ENCODE measurements at regions not wholly inside any gene's neighbourhood (a gene's known extent, or its start where the extent isn't known, plus 50 kb on each side); places are given as distances from the start of the nearest gene placed in this dataset.
A peak's percentile ranks its signal among the peaks of the same experiment; 100 is the strongest.

GRCh38 chr5:106730912-106731311 is 939.8 kb downstream of the EFNA5 start:
- TF ChIP-seq EZH2 (IDR thresholded peaks at IDR 0.05; ENCODE audit: low read length) (no peak), CTCF (optimal IDR thresholded peaks at IDR 0.05 in 1 of 3, IDR thresholded peaks at IDR 0.05 in 1 of 3, conservative IDR thresholded peaks at IDR 0.05 in 1 of 3; ENCODE audit: extremely low read depth in 1 of 3, insufficient read depth in 2 of 3, low read length in 3 of 3) (no peak)
- DNase-seq (ENCODE audit: low read depth, low spot score), result peak; percentile 9

GRCh38 chr5:106730506-106730905 is 940.2 kb downstream of the EFNA5 start:
- Histone ChIP-seq H3K9me3 (ENCODE audit: control insufficient read depth, low read depth, low read length) (no peaks in the 10 kb centered on the region), H3K4me3 (ENCODE audit: control insufficient read depth in 2 of 3, extremely low read depth in 1 of 3, insufficient read depth in 2 of 3, low read depth in 1 of 3, low read length in 3 of 3) (no peak overlapping the region), H4K20me1 (ENCODE audit: control insufficient read depth, extremely low read depth, insufficient read depth, low read length) (no peaks in the 10 kb centered on the region), H2AFZ (ENCODE audit: control insufficient read depth, low read length) (no peak overlapping the region), H3K9ac (ENCODE audit: control insufficient read depth, extremely low read depth, insufficient read depth, low read length) (no peak overlapping the region), H3K36me3 (ENCODE audit: control insufficient read depth in 2 of 2, extremely low read depth in 1 of 2, insufficient read depth in 2 of 2, low read length in 2 of 2) (no peaks in the 10 kb centered on the region), H3K4me1 (ENCODE audit: control insufficient read depth, extremely low read depth, insufficient read depth, low read length) (peaks cover 7% of the 10 kb centered on the region), H3K27ac (ENCODE audit: control insufficient read depth, insufficient read depth, low read length) (no peak overlapping the region), H3K9me1 (ENCODE audit: control insufficient read depth, extremely low read depth, insufficient read depth, low read length) (no peaks in the 10 kb centered on the region), H3K4me2 (ENCODE audit: control insufficient read depth, extremely low read depth, insufficient read depth, low read depth, low read length) (no peak overlapping the region), H3K79me2 (ENCODE audit: control insufficient read depth, insufficient read depth, low read length) (no peaks in the 10 kb centered on the region), H3K27me3 (ENCODE audit: control insufficient read depth, extremely low read depth, insufficient read depth, low read length) (no peaks in the 10 kb centered on the region)
- DNase-seq (ENCODE audit: low read depth, low spot score) (no peak), FAIRE-seq (no peak)
- dilution Hi-C loops (cut with MboI; ENCODE audit: extremely low pct_ligation_motif_present, low sequenced_read_pairs), result no loop called here
- TF ChIP-seq EZH2 (IDR thresholded peaks at IDR 0.05; ENCODE audit: low read length) (no peak), CTCF (optimal IDR thresholded peaks at IDR 0.05 in 1 of 3, IDR thresholded peaks at IDR 0.05 in 1 of 3, conservative IDR thresholded peaks at IDR 0.05 in 1 of 3; ENCODE audit: extremely low read depth in 1 of 3, insufficient read depth in 2 of 3, low read length in 3 of 3) (no peak)

More at GRCh38 chr5:106730912-106731311, 939.8 kb downstream of the EFNA5 start:
- Histone ChIP-seq H3K9me3 (ENCODE audit: control insufficient read depth, low read depth, low read length) (no peaks in the 10 kb centered on the region), H3K27ac (ENCODE audit: control insufficient read depth, insufficient read depth, low read length) (no peak overlapping the region), H3K27me3 (ENCODE audit: control insufficient read depth, extremely low read depth, insufficient read depth, low read length) (no peaks in the 10 kb centered on the region), H2AFZ (ENCODE audit: control insufficient read depth, low read length) (no peak overlapping the region), H3K9ac (ENCODE audit: control insufficient read depth, extremely low read depth, insufficient read depth, low read length) (no peak overlapping the region), H3K36me3 (ENCODE audit: control insufficient read depth in 2 of 2, extremely low read depth in 1 of 2, insufficient read depth in 2 of 2, low read length in 2 of 2) (no peaks in the 10 kb centered on the region), H3K4me2 (ENCODE audit: control insufficient read depth, extremely low read depth, insufficient read depth, low read depth, low read length) (no peak overlapping the region), H3K79me2 (ENCODE audit: control insufficient read depth, insufficient read depth, low read length) (no peaks in the 10 kb centered on the region), H4K20me1 (ENCODE audit: control insufficient read depth, extremely low read depth, insufficient read depth, low read length) (no peaks in the 10 kb centered on the region), H3K4me1 (ENCODE audit: control insufficient read depth, extremely low read depth, insufficient read depth, low read length) (peaks cover 7% of the 10 kb centered on the region), H3K9me1 (ENCODE audit: control insufficient read depth, extremely low read depth, insufficient read depth, low read length) (no peaks in the 10 kb centered on the region), H3K4me3 (ENCODE audit: control insufficient read depth in 2 of 3, extremely low read depth in 1 of 3, insufficient read depth in 2 of 3, low read depth in 1 of 3, low read length in 3 of 3) (no peak overlapping the region)
- dilution Hi-C loops (cut with MboI; ENCODE audit: extremely low pct_ligation_motif_present, low sequenced_read_pairs), result no loop called here
- FAIRE-seq, result peak; percentile 88
